ENCODE measurements at regions not wholly inside any gene's neighbourhood (a gene's known extent, or its start where the extent isn't known, plus 50 kb on each side); places are given as distances from the start of the nearest gene placed in this dataset.
"Not testable (repeated sequence)": the region's sequence is repeated elsewhere in the genome, so short reads cannot be mapped to it uniquely, and the experiment has no call there.

GRCh38 chr3:65303431-65303830 is 615.6 kb upstream of the ADAMTS9 start:
- no peak for DNase-seq

GRCh38 chr3:65291448-65292125 is 603.8 kb upstream of the ADAMTS9 start:
- no peak for DNase-seq

- DNase-seq: no peak
Measured at GRCh38 chr3:65288776-65289175, 601.0 kb upstream of the ADAMTS9 start.

- no peak for DNase-seq
Measured at GRCh38 chr3:65285956-65286355, 598.2 kb upstream of the ADAMTS9 start.

GRCh38 chr3:65284961-65285360 is 597.2 kb upstream of the ADAMTS9 start:
- DNase-seq: no peak

GRCh38 chr3:65284546-65284945 is 596.7 kb upstream of the ADAMTS9 start:
- no peak for DNase-seq

GRCh38 chr3:65279225-65279782 is 591.5 kb upstream of the ADAMTS9 start:
- DNase-seq: no peak

GRCh38 chr3:65277798-65278197 is 590.0 kb upstream of the ADAMTS9 start:
- no peak for DNase-seq

GRCh38 chr3:65276551-65276950 is 588.8 kb upstream of the ADAMTS9 start:
- DNase-seq: no peak

GRCh38 chr3:65268426-65268825 is 580.6 kb upstream of the ADAMTS9 start:
- DNase-seq: no peak

- DNase-seq: no peak
Measured at GRCh38 chr3:65265942-65266590, 578.3 kb upstream of the ADAMTS9 start.

GRCh38 chr3:65265511-65265910 is 577.7 kb upstream of the ADAMTS9 start:
- no peak for DNase-seq

GRCh38 chr3:65262548-65262947 is 574.7 kb upstream of the ADAMTS9 start:
- DNase-seq: no peak

- DNase-seq: no peak
Measured at GRCh38 chr3:65259946-65260345, 572.1 kb upstream of the ADAMTS9 start.

GRCh38 chr3:65252914-65253313 is 565.1 kb upstream of the ADAMTS9 start:
- DNase-seq: not testable (repeated sequence)

GRCh38 chr3:65252266-65252665 is 564.5 kb upstream of the ADAMTS9 start:
- DNase-seq: no peak

GRCh38 chr3:65251375-65251774 is 563.6 kb upstream of the ADAMTS9 start:
- no peak for DNase-seq

- no peak for DNase-seq
Measured at GRCh38 chr3:65246561-65246960, 558.8 kb upstream of the ADAMTS9 start.

- DNase-seq: peak; percentile 29
Measured at GRCh38 chr3:65245133-65246063, 557.6 kb upstream of the ADAMTS9 start.

GRCh38 chr3:65240366-65240765 is 552.6 kb upstream of the ADAMTS9 start:
- DNase-seq: no peak

GRCh38 chr3:65238652-65239051 is 550.9 kb upstream of the ADAMTS9 start:
- no peak for DNase-seq

- no peak for DNase-seq
Measured at GRCh38 chr3:65234499-65234898, 546.7 kb upstream of the ADAMTS9 start.
